AG08395 (cell line): ENCODE measurements at regions not wholly inside any gene's neighbourhood (a gene's known extent, or its start where the extent isn't known, plus 50 kb on each side); places are given as distances from the start of the nearest gene placed in this dataset.
"Not testable (repeated sequence)": the region's sequence is repeated elsewhere in the genome, so short reads cannot be mapped to it uniquely, and the experiment has no call there.

Experiments
- DNase-seq: peaks from one replicate; pipeline ENCODE4 v3.0.0; 2012; ENCODE audit warnings: mixed read lengths, low spot score

DNA sequence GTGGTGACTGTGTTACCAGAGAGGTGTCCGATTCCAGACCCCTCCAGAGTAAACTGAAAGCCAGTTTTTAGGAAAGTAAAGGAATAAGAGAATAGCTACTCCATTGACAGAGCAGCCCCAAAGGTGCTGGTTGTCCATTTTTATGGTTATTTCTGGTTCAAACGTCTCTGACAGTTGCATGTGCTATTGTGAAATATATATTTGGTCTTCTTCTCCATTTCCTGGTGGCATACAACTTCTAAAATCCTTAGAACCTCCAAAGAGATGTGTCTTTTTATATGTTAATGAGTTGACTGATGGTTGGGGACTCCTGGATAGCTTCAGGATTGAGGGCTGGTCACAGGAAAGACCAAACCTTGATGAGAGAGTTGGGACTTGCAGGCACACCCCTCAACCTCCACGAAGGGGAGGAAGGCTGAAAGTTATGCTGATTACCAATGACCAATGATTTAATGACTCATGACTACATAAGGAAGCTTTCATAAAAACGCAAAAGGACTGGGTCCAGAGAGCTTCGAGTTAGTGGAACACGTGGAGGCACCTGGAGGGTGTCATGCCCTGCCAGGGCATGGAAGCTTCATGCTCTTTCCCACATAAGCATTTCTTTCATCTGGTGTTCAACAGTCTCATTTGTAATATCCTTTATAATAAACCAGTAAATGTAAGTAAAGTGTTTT, 100.7 kb downstream of the SLC16A1 start:
- DNase-seq = no peak

DNA sequence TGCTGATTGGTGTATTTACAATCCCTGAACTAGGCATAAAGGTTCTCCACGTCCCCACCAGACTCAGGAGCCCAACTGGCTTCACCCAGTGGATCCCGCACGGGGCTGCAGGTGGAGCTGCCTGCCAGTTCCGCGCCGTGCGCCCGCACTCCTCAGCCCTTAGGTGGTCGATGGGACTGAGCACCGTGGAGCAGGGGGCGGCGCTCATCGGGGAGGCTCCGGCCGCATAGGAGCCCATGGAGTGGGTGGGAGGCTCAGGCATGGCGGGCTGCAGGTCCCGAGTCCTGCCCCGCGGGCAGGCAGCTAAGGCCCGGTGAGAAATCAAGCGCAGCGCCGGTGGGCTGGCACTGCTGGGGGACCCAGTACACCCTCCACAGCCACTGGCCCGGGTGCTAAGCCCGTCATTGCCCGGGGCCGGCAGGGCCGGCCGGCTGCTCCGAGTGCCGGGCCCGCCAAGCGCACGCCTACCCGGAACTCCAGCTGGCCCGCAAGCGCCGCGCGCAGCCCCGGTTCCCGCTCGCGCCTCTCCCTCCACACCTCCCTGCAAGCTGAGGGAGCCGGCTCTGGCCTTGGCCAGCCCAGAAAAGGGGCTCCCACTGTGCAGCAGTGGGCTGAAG, 101.5 kb downstream of the SLC16A1 start:
- not testable (repeated sequence) for DNase-seq

DNA sequence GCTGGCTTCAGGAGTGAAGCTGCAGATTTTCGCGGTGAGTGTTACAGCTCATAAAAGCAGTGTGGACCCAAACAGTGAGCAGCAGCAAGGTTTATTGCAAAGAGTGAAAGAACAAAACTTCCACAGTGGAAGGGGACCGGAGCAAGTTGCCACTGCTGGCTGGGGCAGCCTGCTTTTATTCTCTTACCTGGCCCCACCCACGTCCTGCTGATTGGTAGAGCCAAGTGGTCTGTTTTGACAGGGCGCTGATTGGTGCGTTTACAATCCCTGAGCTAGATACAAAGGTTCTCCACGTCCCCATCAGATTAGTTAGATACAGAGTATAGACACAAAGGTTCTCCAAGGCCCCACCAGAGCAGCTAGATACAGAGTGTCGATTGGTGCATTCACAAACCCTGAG, 102.1 kb downstream of the SLC16A1 start:
- not testable (repeated sequence) for DNase-seq

- DNase-seq = no peak
Measured at GRCh38 chr1:112852934-112853333, 103.1 kb downstream of the SLC16A1 start.

DNA sequence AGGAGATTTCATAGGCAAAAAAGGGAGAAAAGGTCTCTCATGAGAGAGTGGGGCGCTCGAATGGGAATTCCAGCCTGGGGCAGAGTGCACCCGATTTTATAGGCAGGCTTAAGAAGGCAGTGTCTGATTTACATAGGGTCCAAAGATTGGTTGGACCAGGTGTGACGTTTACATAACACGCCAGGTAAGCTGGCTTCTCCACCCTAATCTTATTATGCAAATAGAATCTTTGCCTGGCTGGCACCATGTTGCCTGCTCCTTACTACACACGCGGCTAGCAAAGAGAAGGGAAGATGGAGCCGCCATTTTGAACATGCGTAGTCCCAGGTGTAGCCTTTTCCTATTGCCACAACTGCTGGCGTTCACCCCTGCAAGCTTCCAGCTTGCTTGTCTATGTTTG, 103.7 kb downstream of the SLC16A1 start:
- DNase-seq = no peak

DNA sequence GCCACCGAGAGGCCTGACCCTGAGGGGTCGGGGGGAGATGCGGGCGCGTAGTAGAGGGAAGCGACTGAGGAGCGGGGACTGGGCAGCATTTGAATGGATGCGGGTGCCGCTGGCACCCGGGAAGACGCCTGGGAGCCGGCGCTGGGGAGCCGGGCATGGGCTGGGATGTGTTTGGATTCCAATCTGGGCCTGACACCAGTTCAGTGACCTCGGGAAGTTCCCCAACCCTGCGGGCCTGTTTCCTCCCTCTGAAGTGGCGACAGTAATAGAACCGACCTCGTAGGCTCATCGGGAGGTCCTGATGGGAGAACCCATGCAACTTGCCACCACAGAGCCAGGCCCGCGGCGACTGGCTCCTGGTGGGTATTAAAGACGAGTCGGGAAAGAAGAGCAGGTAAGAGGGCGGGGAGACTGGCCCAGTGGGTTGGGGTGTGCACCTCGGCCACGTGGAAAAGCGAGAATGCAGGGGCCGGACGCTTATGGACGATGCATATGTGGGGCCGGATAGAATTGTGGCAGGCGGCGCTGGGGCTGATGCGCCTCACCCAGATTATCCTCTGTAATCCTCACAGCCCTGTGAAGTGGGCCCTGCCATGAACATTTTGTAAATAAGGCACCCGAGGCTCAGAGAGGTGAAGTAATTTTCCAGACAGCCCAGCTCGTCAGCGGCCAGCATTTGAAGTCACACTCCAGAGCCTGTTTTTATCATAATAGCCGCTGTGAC, 105.8 kb downstream of the SLC16A1 start:
- no peak for DNase-seq

DNA sequence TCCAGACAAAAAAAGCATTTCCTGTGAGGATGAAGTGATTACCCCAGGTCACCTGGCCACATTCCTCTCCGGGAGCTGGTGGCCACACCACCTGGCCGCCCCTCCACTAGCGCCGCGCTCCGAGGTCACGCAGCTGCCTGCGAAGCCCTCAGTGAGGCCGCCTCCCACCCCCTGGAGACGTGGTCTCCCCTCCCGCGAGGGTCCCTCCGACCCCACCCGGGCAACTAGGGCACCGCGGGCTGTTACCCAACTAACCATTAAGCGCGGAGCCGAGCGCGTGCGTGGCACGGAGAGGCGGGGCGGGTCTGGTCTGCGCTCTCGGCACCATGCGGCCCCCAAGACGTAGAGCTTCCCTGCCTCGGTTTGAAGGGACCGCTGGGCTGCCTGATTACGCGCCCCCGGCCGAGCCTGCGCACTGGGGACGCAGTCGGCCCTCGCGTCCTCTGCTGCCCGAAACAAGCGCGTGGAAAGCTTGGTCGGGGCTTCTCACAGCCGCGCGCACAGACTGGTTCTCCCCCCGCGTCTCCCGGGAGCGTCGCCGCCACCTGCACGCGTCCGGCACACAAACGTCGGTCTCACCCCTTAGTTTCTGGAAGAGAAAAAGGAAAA, 106.5 kb downstream of the SLC16A1 start:
- peak; percentile 26 for DNase-seq

DNA sequence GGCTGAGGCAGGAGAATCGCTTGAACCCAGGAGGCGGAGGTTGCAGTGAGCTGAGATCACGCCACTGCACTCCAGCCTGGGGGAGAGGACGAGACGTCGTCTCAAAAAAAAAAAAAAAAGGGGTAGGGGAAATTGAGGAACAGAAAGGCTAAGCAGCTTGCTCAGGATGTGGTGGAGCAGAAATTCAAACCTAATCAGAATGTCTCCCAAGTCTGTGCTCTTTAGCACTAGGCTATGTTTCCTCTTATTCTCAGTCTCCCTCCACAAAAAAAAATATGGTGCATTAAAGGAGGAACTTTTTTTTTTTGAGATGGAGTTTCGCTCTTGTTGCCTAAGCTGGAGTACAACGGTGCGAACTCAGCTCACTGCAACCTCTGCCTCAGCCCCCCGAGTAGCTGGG, 114.2 kb downstream of the SLC16A1 start:
- no peak for DNase-seq

DNA sequence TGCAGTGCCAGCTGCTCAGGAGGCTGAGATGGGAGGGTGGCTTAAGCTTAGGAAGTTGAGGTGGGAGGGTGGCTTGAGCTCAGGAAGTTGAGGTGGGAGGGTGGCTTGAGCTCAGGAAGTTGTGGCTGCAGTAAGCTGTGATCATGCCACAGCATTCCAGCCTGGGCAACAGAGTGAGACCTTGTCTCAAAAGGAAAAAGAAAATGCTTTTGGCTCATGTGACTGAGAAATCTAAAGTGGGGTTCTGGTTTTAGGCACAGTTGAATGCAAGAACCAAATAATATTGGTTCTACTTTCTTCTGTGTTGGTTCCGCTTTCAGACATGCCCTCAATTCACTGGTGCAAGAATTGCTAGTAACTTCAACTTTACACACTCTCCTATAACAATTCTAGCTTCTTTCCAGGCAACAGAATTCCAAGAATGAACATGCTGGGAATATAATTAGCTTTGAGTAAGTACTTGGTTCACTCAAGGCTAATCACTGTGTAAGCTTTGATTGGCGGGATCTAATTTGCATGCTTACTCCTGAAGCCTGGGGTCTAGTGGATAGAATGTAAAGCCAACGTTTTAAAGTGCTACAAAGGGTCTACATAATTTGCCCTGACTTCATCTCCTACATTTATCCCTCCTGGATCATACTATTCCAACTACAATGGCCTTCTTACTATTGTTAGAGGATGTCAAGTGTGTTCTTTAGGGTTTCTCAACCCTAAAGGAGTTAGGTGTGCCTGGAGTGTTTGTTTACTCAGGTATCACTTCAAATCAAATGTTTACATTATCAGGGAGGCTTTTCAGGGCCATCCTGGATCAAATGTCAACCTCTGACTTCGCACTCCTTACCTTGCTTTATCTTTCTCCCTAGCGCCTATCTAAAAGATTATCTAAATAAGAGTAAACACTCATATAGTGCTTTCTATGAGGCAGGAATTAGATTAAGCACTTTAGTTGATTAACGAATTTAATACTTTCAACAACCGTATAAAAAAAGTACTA, 115.1 kb downstream of the SLC16A1 start:
- DNase-seq = no peak

DNA sequence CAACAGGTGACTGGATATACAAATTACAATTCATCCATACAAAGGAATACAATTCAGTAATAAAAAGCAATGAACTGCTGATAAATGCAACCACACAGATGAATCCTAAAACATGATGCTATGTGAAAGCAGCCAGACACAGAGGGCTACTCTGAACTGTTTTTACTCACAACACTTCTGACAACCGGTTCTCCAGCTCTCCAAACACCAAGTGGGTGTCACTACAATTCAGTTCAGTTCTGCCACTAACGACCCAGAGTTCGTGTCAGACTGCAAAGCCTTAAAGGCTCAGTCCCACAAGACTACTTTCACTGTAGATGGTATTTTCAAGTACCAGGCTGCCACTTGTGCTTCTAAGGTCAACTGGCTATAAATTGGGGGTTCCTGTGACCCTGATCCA, 119.4 kb downstream of the SLC16A1 start:
- no peak for DNase-seq

- DNase-seq = peak; percentile 8
Measured at GRCh38 chr1:112833806-112834205, 118.7 kb upstream of the PPM1J start.

DNA sequence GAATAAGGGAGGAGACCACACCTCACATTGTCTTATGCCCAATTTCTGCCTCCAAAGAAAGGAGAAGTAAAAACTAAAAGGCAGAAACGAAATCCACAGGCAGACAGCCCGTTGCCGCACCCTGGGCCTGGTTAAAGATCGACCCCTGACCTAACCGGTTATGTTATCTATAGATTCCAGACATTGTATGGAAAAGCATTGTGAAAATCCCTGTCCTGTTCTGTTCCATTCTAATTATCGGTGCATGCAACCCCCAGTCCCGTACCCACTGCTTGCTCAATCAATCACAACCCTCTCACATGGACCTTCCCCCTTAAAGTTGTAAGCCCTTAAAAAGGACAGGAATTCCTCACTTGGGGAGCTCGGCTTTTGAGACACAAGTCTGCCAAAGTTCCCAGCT, 117.1 kb upstream of the PPM1J start:
- not testable (repeated sequence) for DNase-seq

- not testable (repeated sequence) for DNase-seq
Measured at GRCh38 chr1:112829691-112830090, 114.6 kb upstream of the PPM1J start.

DNA sequence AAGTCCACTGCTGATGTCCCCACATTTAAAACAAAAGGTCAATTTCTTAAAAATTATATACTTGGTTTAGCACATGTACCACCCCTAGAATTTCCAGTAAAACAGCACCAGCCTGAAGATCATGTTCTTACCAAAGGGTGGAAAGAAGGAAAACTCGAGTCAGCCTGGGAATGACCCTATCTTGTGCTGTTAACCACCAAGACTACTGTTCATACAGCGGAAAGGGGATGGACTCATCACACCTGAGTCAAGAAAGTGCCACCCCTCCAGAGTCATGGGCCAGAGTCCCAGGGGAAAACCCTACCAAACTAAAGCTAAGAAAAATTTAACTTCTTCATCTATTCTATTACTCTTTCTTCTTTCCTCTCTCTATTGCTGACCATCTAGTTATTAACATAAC, 113.6 kb upstream of the PPM1J start:
- no peak for DNase-seq

GRCh38 chr1:112827391-112827790, 112.3 kb upstream of the PPM1J start:
- not testable (repeated sequence) for DNase-seq

DNA sequence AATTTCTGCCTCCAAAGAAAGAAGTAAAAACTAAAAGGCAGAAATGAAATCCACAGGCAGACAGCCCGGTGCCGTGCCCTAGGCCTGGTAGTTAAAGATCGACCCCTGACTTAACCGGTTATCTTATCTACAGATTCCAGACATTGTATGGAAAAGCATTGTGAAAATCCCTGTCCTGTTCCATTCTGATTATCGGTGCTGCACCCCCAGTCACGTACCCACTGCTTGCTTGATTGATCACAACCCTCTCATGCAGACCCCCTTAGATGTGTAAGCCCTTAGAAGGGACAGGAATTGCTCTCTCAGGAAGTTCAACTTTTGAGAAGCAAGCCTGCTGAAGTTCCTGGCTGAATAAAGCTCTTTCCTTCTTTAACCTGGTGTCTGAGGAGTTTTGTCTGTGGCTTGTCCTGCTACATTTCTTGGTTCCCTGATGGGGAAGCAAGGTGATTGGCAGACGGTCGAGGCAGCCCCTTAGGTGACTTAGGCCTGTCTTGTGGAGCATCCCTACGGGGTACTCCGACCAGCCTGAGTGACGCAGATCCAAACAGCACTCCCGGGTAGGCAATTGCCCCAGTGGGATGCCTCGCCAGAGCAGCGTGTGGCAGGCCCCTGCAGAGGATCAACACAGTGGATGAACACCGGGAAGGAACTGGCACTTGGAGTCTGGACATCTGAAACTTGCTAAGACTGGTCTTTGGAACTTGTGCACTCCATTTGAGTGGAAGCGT, 111.2 kb upstream of the PPM1J start:
- DNase-seq = no peak

GRCh38 chr1:112825563-112826216, 110.6 kb upstream of the PPM1J start:
- not testable (repeated sequence) for DNase-seq

GRCh38 chr1:112825075-112825474, 109.9 kb upstream of the PPM1J start:
- DNase-seq = not testable (repeated sequence)

GRCh38 chr1:112821307-112822063, 106.4 kb upstream of the PPM1J start:
- DNase-seq = not testable (repeated sequence)
